NT2/D1 (cell line): ENCODE measurements at regions not wholly inside any gene's neighbourhood (a gene's known extent, or its start where the extent isn't known, plus 50 kb on each side); places are given as distances from the start of the nearest gene placed in this dataset.

ENCODE experiments used
- DNase-seq: peaks from one replicate; pipeline ENCODE4 v3.0.0-alpha.2; 2011; ENCODE audit warnings: low read depth, low spot score
- H3K27me3 ChIP-seq: 2 replicates; pipeline ENCODE4 v1.6.0; 2011; ENCODE audit warnings: mild to moderate bottlenecking; ENCODE audit not compliant: insufficient read length, insufficient read depth
- H3K36me3 ChIP-seq: 2 replicates; pipeline ENCODE4 v1.6.1; 2011; ENCODE audit warnings: mild to moderate bottlenecking, low read length, mixed read lengths; ENCODE audit not compliant: insufficient read depth, insufficient read length
- H3K4me1 ChIP-seq: 2 replicates; pipeline ENCODE4 v1.5.1; 2011; ENCODE audit not compliant: insufficient read depth, insufficient read length
- H3K4me3 ChIP-seq: 2 replicates; pipeline ENCODE4 v1.5.1; 2011; ENCODE audit warnings: low read depth; ENCODE audit not compliant: insufficient read length
- H3K9ac ChIP-seq: 2 replicates; pipeline ENCODE4 v1.6.0; 2011; ENCODE audit warnings: low read depth; ENCODE audit not compliant: insufficient read length
- H3K9me3 ChIP-seq: 2 replicates; pipeline ENCODE4 v1.5.1; 2011; ENCODE audit warnings: mild to moderate bottlenecking, low read length; ENCODE audit not compliant: insufficient read depth
- SUZ12 ChIP-seq: IDR thresholded peaks from 2 replicates; pipeline ENCODE4 v1.6.1; 2011; ENCODE audit not compliant: insufficient read length, insufficient read depth; ENCODE audit errors: extremely low read depth
- YY1 ChIP-seq: IDR thresholded peaks from 2 replicates; pipeline ENCODE4 v1.6.1; 2011; ENCODE audit not compliant: insufficient read length, insufficient read depth
- ZNF274 ChIP-seq: IDR thresholded peaks from 2 replicates; pipeline ENCODE4 v1.6.1; 2011; ENCODE audit warnings: mild to moderate bottlenecking, low read depth, low read length

- DNase-seq, result no peak
- H3K9me3 ChIP-seq, result no peaks in the 10 kb centered on the region
- no peaks in the 10 kb centered on the region for H3K27me3 ChIP-seq
- H3K36me3 ChIP-seq, result no peaks in the 10 kb centered on the region
- no peaks in the 10 kb centered on the region for H3K4me1 ChIP-seq
- H3K9ac ChIP-seq, result no peak overlapping the region
- no peak overlapping the region for H3K4me3 ChIP-seq
- TF ChIP-seq YY1 (no peak), ZNF274 (no peak), SUZ12 (no peak)
Measured at GRCh38 chr13:109576331-109576813, 210.0 kb downstream of the IRS2 start.

GRCh38 chr13:109575821-109576220, 210.6 kb downstream of the IRS2 start:
- H3K9ac ChIP-seq, result no peak overlapping the region
- DNase-seq, result no peak
- no peaks in the 10 kb centered on the region for H3K4me1 ChIP-seq
- H3K36me3 ChIP-seq, result no peaks in the 10 kb centered on the region
- H3K4me3 ChIP-seq, result no peak overlapping the region
- TF ChIP-seq YY1, result no peak
- no peak for TF ChIP-seq ZNF274
- TF ChIP-seq SUZ12, result no peak
- no peaks in the 10 kb centered on the region for H3K9me3 ChIP-seq
- no peaks in the 10 kb centered on the region for H3K27me3 ChIP-seq

- no peak for TF ChIP-seq SUZ12
- TF ChIP-seq ZNF274, result no peak
- no peak for TF ChIP-seq YY1
- no peak overlapping the region for H3K9ac ChIP-seq
- H3K9me3 ChIP-seq, result no peaks in the 10 kb centered on the region
- no peaks in the 10 kb centered on the region for H3K27me3 ChIP-seq
- H3K36me3 ChIP-seq, result no peaks in the 10 kb centered on the region
- DNase-seq, result no peak
- no peak overlapping the region for H3K4me3 ChIP-seq
- H3K4me1 ChIP-seq, result no peaks in the 10 kb centered on the region
Measured at GRCh38 chr13:109572389-109572788, 214.0 kb downstream of the IRS2 start.

DNA sequence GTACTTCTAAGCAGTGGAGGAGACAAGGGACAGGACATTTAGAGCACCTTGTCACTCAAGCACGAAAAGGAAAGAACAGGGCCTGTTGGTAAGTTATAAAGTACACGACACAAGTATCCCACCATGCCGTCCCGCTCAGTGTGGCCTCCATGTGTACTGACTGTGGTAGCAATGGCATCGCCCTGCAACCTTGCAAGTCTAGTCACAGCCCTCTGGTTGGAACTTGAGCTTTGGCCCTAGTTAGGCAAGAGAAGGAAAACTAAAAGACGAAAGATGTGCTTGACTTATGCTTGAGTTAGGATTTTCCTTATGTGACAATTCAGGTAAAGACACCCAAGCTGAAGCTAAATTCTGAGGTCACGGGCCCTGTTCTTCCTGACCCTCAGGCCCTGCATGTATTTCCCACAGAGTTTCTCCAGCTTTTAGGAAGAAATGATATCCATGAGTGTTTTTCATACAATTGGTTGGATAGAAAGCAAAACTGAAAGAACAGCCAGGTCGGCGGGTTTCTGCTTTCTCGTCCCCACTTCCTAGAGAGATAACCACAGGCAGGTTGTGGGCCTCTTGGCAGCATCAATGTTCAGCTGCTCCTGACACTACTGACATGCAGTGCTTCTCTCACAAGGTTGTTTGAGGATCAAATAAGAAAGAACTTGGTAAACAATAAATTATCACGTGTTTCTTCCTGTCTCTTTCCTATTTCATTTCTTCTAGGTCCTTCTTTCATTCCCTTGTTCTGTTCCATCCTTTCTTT, 216.2 kb downstream of the IRS2 start:
- H3K36me3 ChIP-seq, result no peaks in the 10 kb centered on the region
- no peak overlapping the region for H3K9ac ChIP-seq
- no peak overlapping the region for H3K4me3 ChIP-seq
- no peak for DNase-seq
- no peaks in the 10 kb centered on the region for H3K27me3 ChIP-seq
- TF ChIP-seq ZNF274 (no peak), SUZ12 (no peak), YY1 (no peak)
- H3K4me1 ChIP-seq, result no peaks in the 10 kb centered on the region
- H3K9me3 ChIP-seq, result no peaks in the 10 kb centered on the region

DNA sequence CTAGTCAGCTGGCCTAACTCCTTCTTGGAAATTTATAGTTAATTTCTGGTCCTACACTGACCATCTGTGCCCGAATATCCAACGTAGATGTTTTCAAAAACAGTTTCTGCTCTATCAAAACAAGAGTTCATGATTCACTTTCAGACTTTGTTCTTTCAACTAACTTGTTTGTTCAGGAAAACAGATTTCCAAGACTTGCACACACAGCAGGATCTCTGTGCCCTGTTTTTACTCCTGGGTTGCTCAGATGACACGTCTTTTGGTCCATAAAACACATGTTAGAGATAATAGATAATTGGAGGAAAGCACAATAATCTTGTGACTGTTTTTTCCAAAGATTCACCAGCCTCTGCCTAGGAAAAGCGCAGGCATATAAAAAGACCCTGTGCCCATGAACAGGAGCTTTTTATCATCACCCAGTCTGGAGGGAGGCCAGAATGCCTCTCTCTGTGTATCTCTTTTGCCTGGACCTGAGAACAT, 218.0 kb downstream of the IRS2 start:
- Histone ChIP-seq H3K27me3 (no peaks in the 10 kb centered on the region), H3K9me3 (no peaks in the 10 kb centered on the region), H3K36me3 (no peaks in the 10 kb centered on the region), H3K4me3 (no peak overlapping the region), H3K4me1 (no peaks in the 10 kb centered on the region), H3K9ac (no peak overlapping the region)
- no peak for DNase-seq
- no peak for TF ChIP-seq YY1
- no peak for TF ChIP-seq SUZ12
- TF ChIP-seq ZNF274, result no peak

GRCh38 chr13:109567315-109567714, 219.1 kb downstream of the IRS2 start:
- no peak for DNase-seq
- no peak overlapping the region for H3K4me3 ChIP-seq

GRCh38 chr13:109565877-109566276, 220.5 kb downstream of the IRS2 start:
- no peaks in the 10 kb centered on the region for H3K36me3 ChIP-seq
- no peaks in the 10 kb centered on the region for H3K4me1 ChIP-seq
- H3K27me3 ChIP-seq, result no peaks in the 10 kb centered on the region
- H3K4me3 ChIP-seq, result no peak overlapping the region
- no peaks in the 10 kb centered on the region for H3K9me3 ChIP-seq
- TF ChIP-seq ZNF274, result no peak
- no peak for TF ChIP-seq SUZ12
- TF ChIP-seq YY1, result no peak
- no peak overlapping the region for H3K9ac ChIP-seq
- no peak for DNase-seq

More at GRCh38 chr13:109567315-109567714, 219.1 kb downstream of the IRS2 start:
- Histone ChIP-seq H3K4me1 (no peaks in the 10 kb centered on the region), H3K9me3 (no peaks in the 10 kb centered on the region), H3K36me3 (no peaks in the 10 kb centered on the region), H3K9ac (no peak overlapping the region), H3K27me3 (no peaks in the 10 kb centered on the region)
- TF ChIP-seq ZNF274 (no peak), SUZ12 (no peak), YY1 (no peak)
